ENCODE measurements at regions not wholly inside any gene's neighbourhood (a gene's known extent, or its start where the extent isn't known, plus 50 kb on each side); places are given as distances from the start of the nearest gene placed in this dataset.
A peak's percentile ranks its signal among the peaks of the same experiment; 100 is the strongest.

GRCh38 chr11:27201454-27202302 is 161.1 kb downstream of the BBOX1 start:
- intact Hi-C loops (cut with micrococcal nuclease) (no loop called here), in situ Hi-C loops (cut with MboI) (no loop called here)
- ChIA-PET POLR2A (interaction anchor here (1.2 to 1.5 kb wide), 2 partner anchors 10 to 12 kb away, joined by 4 to 5 read pairs; no protein-coding TSS in a partner anchor), CTCF (ENCODE audit: low intra/inter-chr PET ratio) (interaction anchor here (1.1 kb wide), 1 partner anchor 18 kb away, joined by 3 read pairs; no protein-coding TSS in a partner anchor)
- Histone ChIP-seq H3K4me1 (replicated peaks in 1 of 2; ENCODE audit: control insufficient read depth in 2 of 2, insufficient read depth in 2 of 2, low read length in 2 of 2) (peaks cover 8 to 26% of the 10 kb centered on the region in 2 experiments; a peak in 4 of 5 replicates), H3K4me2 (ENCODE audit: insufficient read depth, low read length) (peak overlapping the region; percentile 43), H3K9me1 (ENCODE audit: control insufficient read depth, insufficient read depth, low read length) (no peaks in the 10 kb centered on the region), H2AFZ (ENCODE audit: low read depth, low read length) (no peak overlapping the region; the same call in 1 of the 2 replicates), H4K20me1 (replicated peaks; ENCODE audit: control insufficient read depth, insufficient read depth, low read length) (no peaks in the 10 kb centered on the region), H3K79me2 (ENCODE audit: control insufficient read depth, insufficient read depth, low read length) (no peaks in the 10 kb centered on the region), H3K36me3 (ENCODE audit: control insufficient read depth, insufficient read depth, low read length) (no peaks in the 10 kb centered on the region), H3K9me3 (replicated peaks; ENCODE audit: control insufficient read depth, insufficient read depth, low read depth, low read length) (no peaks in the 10 kb centered on the region), H3K9ac (ENCODE audit: insufficient read depth in 1 of 2, low read depth in 2 of 2, low read length in 2 of 2) (no peak overlapping the region), H3K27ac (ENCODE audit: extremely low read depth, low read depth, low read length) (no peak overlapping the region; the same call in 2 of the 3 replicates), H3K27me3 (ENCODE audit: control insufficient read depth in 2 of 2, insufficient read depth in 2 of 2, low read length in 2 of 2) (no peaks in the 10 kb centered on the region), H3K4me3 (no peak overlapping the region)
- FAIRE-seq = peak; percentile 88
- no TSS peak for BruUV-seq (replicated peaks)
- peak; percentile 85 for ATAC-seq
- peak; percentile 66 to 87 (median 74) for DNase-seq (ENCODE audit: extremely low read depth in 1 of 4, low spot score in 3 of 4)
- 6% methylated on average over 9 of the region's 10 CpGs for WGBS (ENCODE audit: insufficient coverage, low coverage, missing lambda C conversion rate)
- TF ChIP-seq EHMT2 (IDR thresholded peaks at IDR 0.05) (peak; percentile 17; the same call in 1 of the 2 replicates), NCOA6 (IDR thresholded peaks at IDR 0.05) (no peak), NFIC (IDR thresholded peaks at IDR 0.05) (peak; percentile 92), MTF1 (CRISPR knock-in tag; IDR thresholded peaks at IDR 0.05; ENCODE audit: borderline replicate concordance) (no peak), SOX6 (IDR thresholded peaks at IDR 0.05) (peak; percentile 46; the same call in 1 of the 2 replicates), ETV6 (IDR thresholded peaks at IDR 0.05; ENCODE audit: borderline replicate concordance in 1 of 2, low read depth in 2 of 2, low read length in 1 of 2) (no peak), ETV6 (CRISPR knock-in tag; IDR thresholded peaks at IDR 0.05; ENCODE audit: borderline replicate concordance) (no peak), JUND (IDR thresholded peaks at IDR 0.05; ENCODE audit: borderline replicate concordance, low read depth, low read length) (peak; percentile 19; the same call in 1 of the 2 replicates), JUND (tag; IDR thresholded peaks at IDR 0.05; ENCODE audit: borderline replicate concordance, low read depth, low read length) (no peak; the same call in 1 of the 3 replicates), AFF1 (IDR thresholded peaks at IDR 0.05; ENCODE audit: low read depth in 1 of 2, partially characterized antibody in 2 of 2) (no peak), MTA1 (IDR thresholded peaks at IDR 0.05; ENCODE audit: borderline replicate concordance) (no peak), ZBTB26 (CRISPR knock-in tag; IDR thresholded peaks at IDR 0.05) (no peak), TFAP4 (CRISPR knock-in tag; IDR thresholded peaks at IDR 0.05; ENCODE audit: borderline replicate concordance) (peak; percentile 82), MBD2 (IDR thresholded peaks at IDR 0.05; ENCODE audit: borderline replicate concordance, low read depth) (peak; percentile 26; the same call in 1 of the 2 replicates)
- TF ChIP-seq, protein P1, sequence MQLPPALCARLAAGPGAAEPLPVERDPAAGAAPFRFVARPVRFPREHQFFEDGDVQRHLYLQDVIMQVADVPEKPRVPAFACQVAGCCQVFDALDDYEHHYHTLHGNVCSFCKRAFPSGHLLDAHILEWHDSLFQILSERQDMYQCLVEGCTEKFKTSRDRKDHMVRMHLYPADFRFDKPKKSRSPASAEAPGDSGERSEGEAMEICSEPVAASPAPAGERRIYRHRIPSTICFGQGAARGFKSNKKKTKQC (CRISPR knock-in tag; IDR thresholded peaks at IDR 0.05) = no peak

Measured in K562 (cell line).